Hepatocyte (in vitro differentiated cells): ENCODE measurements at regions not wholly inside any gene's neighbourhood (a gene's known extent, or its start where the extent isn't known, plus 50 kb on each side); places are given as distances from the start of the nearest gene placed in this dataset.

ENCODE experiments used
- EZH2 ChIP-seq: fragments of 200-600 bp; sonication (generic); IDR thresholded peaks from 2 replicates; pipeline ENCODE4 v1.6.1; 2016; ENCODE audit warnings: antibody characterized with exemption, mild to moderate bottlenecking, borderline replicate concordance
- EZH2phosphoT487 ChIP-seq: fragments of 200-600 bp; sonication (generic); IDR thresholded peaks from one replicate; pipeline ENCODE4 v1.6.1; 2018; ENCODE audit warnings: antibody characterized with exemption, mild to moderate bottlenecking, low read depth, moderate library complexity; ENCODE audit not compliant: unreplicated experiment, severe bottlenecking
- TF ChIP-seq, protein P1 (sequence below): fragments of 200-600 bp; sonication (generic); IDR thresholded peaks from 2 replicates; pipeline ENCODE4 v1.5.1; 2016; ENCODE audit warnings: antibody characterized with exemption, mild to moderate bottlenecking; ENCODE audit not compliant: poor library complexity

- TF ChIP-seq, protein P1, sequence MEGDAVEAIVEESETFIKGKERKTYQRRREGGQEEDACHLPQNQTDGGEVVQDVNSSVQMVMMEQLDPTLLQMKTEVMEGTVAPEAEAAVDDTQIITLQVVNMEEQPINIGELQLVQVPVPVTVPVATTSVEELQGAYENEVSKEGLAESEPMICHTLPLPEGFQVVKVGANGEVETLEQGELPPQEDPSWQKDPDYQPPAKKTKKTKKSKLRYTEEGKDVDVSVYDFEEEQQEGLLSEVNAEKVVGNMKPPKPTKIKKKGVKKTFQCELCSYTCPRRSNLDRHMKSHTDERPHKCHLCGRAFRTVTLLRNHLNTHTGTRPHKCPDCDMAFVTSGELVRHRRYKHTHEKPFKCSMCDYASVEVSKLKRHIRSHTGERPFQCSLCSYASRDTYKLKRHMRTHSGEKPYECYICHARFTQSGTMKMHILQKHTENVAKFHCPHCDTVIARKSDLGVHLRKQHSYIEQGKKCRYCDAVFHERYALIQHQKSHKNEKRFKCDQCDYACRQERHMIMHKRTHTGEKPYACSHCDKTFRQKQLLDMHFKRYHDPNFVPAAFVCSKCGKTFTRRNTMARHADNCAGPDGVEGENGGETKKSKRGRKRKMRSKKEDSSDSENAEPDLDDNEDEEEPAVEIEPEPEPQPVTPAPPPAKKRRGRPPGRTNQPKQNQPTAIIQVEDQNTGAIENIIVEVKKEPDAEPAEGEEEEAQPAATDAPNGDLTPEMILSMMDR, result no peak
- TF ChIP-seq EZH2, result no peak
- no peak for TF ChIP-seq EZH2phosphoT487
These were observed 89.3 kb upstream of the OPCML start for GRCh38 chr11:133621611-133622010.
